ENCODE measurements at regions not wholly inside any gene's neighbourhood (a gene's known extent, or its start where the extent isn't known, plus 50 kb on each side); places are given as distances from the start of the nearest gene placed in this dataset.

- DNase-seq (ENCODE audit: low read depth) = no peak
Observed at GRCh38 chr13:88086577-88086976, 415.4 kb downstream of the SLITRK5 start.

- DNase-seq (ENCODE audit: low read depth) = no peak
Observed at GRCh38 chr13:88097541-88097940, 426.4 kb downstream of the SLITRK5 start.

- no peak for DNase-seq (ENCODE audit: low read depth)
Observed at GRCh38 chr13:88103824-88104223, 432.7 kb downstream of the SLITRK5 start.

GRCh38 chr13:88104576-88104975, 433.4 kb downstream of the SLITRK5 start:
- no peak for DNase-seq (ENCODE audit: low read depth)

- DNase-seq (ENCODE audit: low read depth) = no peak
Observed at GRCh38 chr13:88107570-88107969, 436.4 kb downstream of the SLITRK5 start.

GRCh38 chr13:88112526-88112925, 441.4 kb downstream of the SLITRK5 start:
- no peak for DNase-seq (ENCODE audit: low read depth)

- no peak for DNase-seq (ENCODE audit: low read depth)
Observed at GRCh38 chr13:88115976-88116375, 444.8 kb downstream of the SLITRK5 start.

- no peak for DNase-seq (ENCODE audit: low read depth)
Observed at GRCh38 chr13:88118952-88119351, 447.8 kb downstream of the SLITRK5 start.

- no peak for DNase-seq (ENCODE audit: low read depth)
Observed at GRCh38 chr13:88124142-88124541, 453.0 kb downstream of the SLITRK5 start.

- no peak for DNase-seq (ENCODE audit: low read depth)
Observed at GRCh38 chr13:88125055-88125454, 453.9 kb downstream of the SLITRK5 start.

- DNase-seq (ENCODE audit: low read depth) = no peak
Observed at GRCh38 chr13:88136098-88136790, 465.1 kb downstream of the SLITRK5 start.

- DNase-seq (ENCODE audit: low read depth) = no peak
Observed at GRCh38 chr13:88142653-88143052, 471.5 kb downstream of the SLITRK5 start.

GRCh38 chr13:88144580-88144979, 473.4 kb downstream of the SLITRK5 start:
- no peak for DNase-seq (ENCODE audit: low read depth)

GRCh38 chr13:88153353-88153752, 482.2 kb downstream of the SLITRK5 start:
- no peak for DNase-seq (ENCODE audit: low read depth)

GRCh38 chr13:88154001-88154400, 482.8 kb downstream of the SLITRK5 start:
- DNase-seq (ENCODE audit: low read depth) = no peak

GRCh38 chr13:88162076-88162702, 491.0 kb downstream of the SLITRK5 start:
- no peak for DNase-seq (ENCODE audit: low read depth)

- DNase-seq (ENCODE audit: low read depth) = no peak
Observed at GRCh38 chr13:88176231-88176630, 505.1 kb downstream of the SLITRK5 start.

GRCh38 chr13:88183440-88183839, 512.3 kb downstream of the SLITRK5 start:
- DNase-seq (ENCODE audit: low read depth) = no peak

- no peak for DNase-seq (ENCODE audit: low read depth)
Observed at GRCh38 chr13:88188986-88189385, 517.8 kb downstream of the SLITRK5 start.

- no peak for DNase-seq (ENCODE audit: low read depth)
Observed at GRCh38 chr13:88189728-88190127, 518.6 kb downstream of the SLITRK5 start.

- DNase-seq (ENCODE audit: low read depth) = no peak
Observed at GRCh38 chr13:88196106-88196505, 524.9 kb downstream of the SLITRK5 start.

- no peak for DNase-seq (ENCODE audit: low read depth)
Observed at GRCh38 chr13:88217372-88217771, 546.2 kb downstream of the SLITRK5 start.

GRCh38 chr13:88217883-88218282, 546.7 kb downstream of the SLITRK5 start:
- no peak for DNase-seq (ENCODE audit: low read depth)

- DNase-seq (ENCODE audit: low read depth) = no peak
Observed at GRCh38 chr13:88223958-88224357, 552.8 kb downstream of the SLITRK5 start.

All from GM04503 (cell line).